ENCODE measurements at regions not wholly inside any gene's neighbourhood (a gene's known extent, or its start where the extent isn't known, plus 50 kb on each side); places are given as distances from the start of the nearest gene placed in this dataset.

DNA sequence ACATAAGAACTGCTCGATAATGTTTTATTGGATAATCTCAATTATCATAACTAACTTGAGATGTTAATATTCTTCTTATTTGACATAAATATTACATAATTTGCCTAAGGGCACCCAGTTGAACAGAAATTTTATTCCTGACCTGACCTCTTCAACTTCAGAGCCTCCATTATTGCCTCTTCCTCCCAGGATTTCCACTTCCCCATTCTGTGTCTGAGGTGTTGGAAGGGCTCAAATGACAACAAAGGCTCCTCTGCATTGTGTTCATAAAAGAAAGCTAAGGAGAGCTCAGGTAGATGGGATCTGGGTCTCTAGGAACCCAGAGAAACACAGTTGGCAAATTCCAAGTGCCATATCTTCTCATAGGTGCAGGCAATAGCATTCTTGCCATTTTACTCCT lies 61.2 kb upstream of the ARHGAP20 start:
- Histone ChIP-seq H3K79me2 (ENCODE audit: insufficient read depth, low read length) (no peaks in the 10 kb centered on the region), H3K9me2 (ENCODE audit: insufficient read depth) (no peaks in the 10 kb centered on the region), H2AFZ (ENCODE audit: low read depth, low read length, poor library complexity, severe bottlenecking) (no peak overlapping the region), H4K20me1 (ENCODE audit: insufficient read depth) (no peaks in the 10 kb centered on the region), H3K9ac (ENCODE audit: low read length) (no peak overlapping the region), H3K36me3 (ENCODE audit: control insufficient read depth in 1 of 2, insufficient read depth in 2 of 2, low read length in 2 of 2) (no peaks in the 10 kb centered on the region), H3K27me3 (ENCODE audit: insufficient read depth, low read length) (no peaks in the 10 kb centered on the region; the same call in none of the 2 replicates), H3K4me3 (replicated peaks in 1 of 2; ENCODE audit: low read depth in 1 of 2, low read length in 2 of 2) (no peak overlapping the region), H3K9me3 (ENCODE audit: control insufficient read depth in 1 of 2, insufficient read depth in 1 of 2, low read depth in 1 of 2, low read length in 2 of 2) (no peaks in the 10 kb centered on the region), H3K4me2 (ENCODE audit: low read length) (no peak overlapping the region), H3K4me1 (ENCODE audit: control insufficient read depth in 1 of 2, insufficient read depth in 2 of 2, low read length in 2 of 2) (no peaks in the 10 kb centered on the region), H3K27ac (ENCODE audit: low read depth, low read length) (no peak overlapping the region)
- ATAC-seq (no peak), DNase-seq (ENCODE audit: low read depth, low spot score) (no peak)
- no TSS peak for BruUV-seq (replicated peaks)
- ChIA-PET RAD21 (ENCODE audit: low non-redundant PET in 1 of 2, low total read pairs in 2 of 2, uncharacterized antibody in 2 of 2, unreplicated experiment in 2 of 2) (no interaction called here), POLR2A (no interaction called here), CTCF (no interaction called here)
- intact Hi-C loops (cut with micrococcal nuclease), result no loop called here
- TF ChIP-seq RAD21 (IDR thresholded peaks at IDR 0.05; ENCODE audit: low read depth) (no peak), ZNF274 (IDR thresholded peaks at IDR 0.05; ENCODE audit: low read depth, low read length) (no peak), MAX (IDR thresholded peaks at IDR 0.05) (no peak), YY1 (IDR thresholded peaks at IDR 0.05; ENCODE audit: extremely low read depth, insufficient replicate concordance, low read depth, low read length) (no peak), CEBPB (IDR thresholded peaks at IDR 0.05; ENCODE audit: low read depth) (no peak), EZH2 (IDR thresholded peaks at IDR 0.05) (no peak), EGR1 (IDR thresholded peaks at IDR 0.05; ENCODE audit: low read depth) (no peak), TCF7L2 (IDR thresholded peaks at IDR 0.05; ENCODE audit: borderline replicate concordance, extremely low read depth, insufficient read depth, insufficient read length) (no peak), FOSL1 (IDR thresholded peaks at IDR 0.05; ENCODE audit: low read depth) (no peak), SIN3A (IDR thresholded peaks at IDR 0.05; ENCODE audit: low read depth) (no peak), EZH2phosphoT487 (IDR thresholded peaks at IDR 0.05; ENCODE audit: borderline replicate concordance) (no peak), JUND (IDR thresholded peaks at IDR 0.05) (no peak), SRF (IDR thresholded peaks at IDR 0.05; ENCODE audit: low read depth) (no peak), POLR2AphosphoS5 (IDR thresholded peaks at IDR 0.05; ENCODE audit: low read depth, low read length) (no peak), ZFX (IDR thresholded peaks at IDR 0.05) (no peak), ELF1 (IDR thresholded peaks at IDR 0.05; ENCODE audit: borderline replicate concordance, low read depth) (no peak)
- TF ChIP-seq, protein P1, sequence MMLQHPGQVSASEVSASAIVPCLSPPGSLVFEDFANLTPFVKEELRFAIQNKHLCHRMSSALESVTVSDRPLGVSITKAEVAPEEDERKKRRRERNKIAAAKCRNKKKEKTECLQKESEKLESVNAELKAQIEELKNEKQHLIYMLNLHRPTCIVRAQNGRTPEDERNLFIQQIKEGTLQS (IDR thresholded peaks at IDR 0.05), result no peak
